ENCODE measurements at regions not wholly inside any gene's neighbourhood (a gene's known extent, or its start where the extent isn't known, plus 50 kb on each side); places are given as distances from the start of the nearest gene placed in this dataset.

GRCh38 chr15:96181873-96182301 lies 148.6 kb upstream of the NR2F2 start:
- TF ChIP-seq CTCF (IDR thresholded peaks at IDR 0.05; ENCODE audit: low read depth, low read length): no peak
- no peak for TF ChIP-seq EZH2phosphoT487 (IDR thresholded peaks at IDR 0.05; ENCODE audit: low read depth)

All from OCI-LY3 (cell line).